DOHH2 (cell line): ENCODE measurements at regions not wholly inside any gene's neighbourhood (a gene's known extent, or its start where the extent isn't known, plus 50 kb on each side); places are given as distances from the start of the nearest gene placed in this dataset.

Experiments used
- CTCF ChIP-seq: fragments of 200-600 bp; sonication (generic); IDR thresholded peaks from one replicate; pipeline ENCODE4 v1.5.1; 2014; ENCODE audit warnings: antibody characterized with exemption, mild to moderate bottlenecking, low read depth, low read length; ENCODE audit not compliant: poor library complexity, severe bottlenecking
- EZH2phosphoT487 ChIP-seq: fragments of 200-600 bp; sonication (generic); IDR thresholded peaks from 2 replicates; pipeline ENCODE4 v1.6.1; 2017; ENCODE audit warnings: borderline replicate concordance, mild to moderate bottlenecking, antibody characterized with exemption, low read length, moderate library complexity, mixed read lengths

- TF ChIP-seq CTCF = no peak
- no peak for TF ChIP-seq EZH2phosphoT487
Measured at GRCh38 chr19:28196961-28197360, 1016.0 kb downstream of the UQCRFS1 start.
